Activated naive CD8-positive, alpha-beta T cell treated with anti-CD3 and anti-CD28 coated beads, Interleukin-2, amount 50 U/mL, for 24 hours (primary cell): ENCODE measurements at regions not wholly inside any gene's neighbourhood (a gene's known extent, or its start where the extent isn't known, plus 50 kb on each side); places are given as distances from the start of the nearest gene placed in this dataset.
"Not testable (repeated sequence)": the region's sequence is repeated elsewhere in the genome, so short reads cannot be mapped to it uniquely, and the experiment has no call there.

Experiments used
- ATAC-seq: fragments of 150-1000 bp; cut with Tn5 transposase; one replicate; pipeline ENCODE4 v1.10.0; 2021
- DNase-seq: peaks from one replicate; pipeline ENCODE4 v3.0.0; 2021
- H3K27ac Mint-ChIP-seq: one replicate; pipeline ENCODE4 v1.8.0; 2021; ENCODE audit warnings: mild to moderate bottlenecking, mixed read lengths
- H3K27me3 Mint-ChIP-seq: one replicate; pipeline ENCODE4 v1.8.0; 2021; ENCODE audit warnings: mixed read lengths
- H3K36me3 Mint-ChIP-seq: one replicate; pipeline ENCODE4 v1.8.0; 2021; ENCODE audit warnings: low read depth, mixed read lengths
- H3K4me1 Mint-ChIP-seq: one replicate; pipeline ENCODE4 v1.8.0; 2021; ENCODE audit warnings: mixed read lengths
- H3K4me3 Mint-ChIP-seq: one replicate; pipeline ENCODE4 v1.8.0; 2021; ENCODE audit warnings: mild to moderate bottlenecking, moderate library complexity, mixed read lengths
- H3K9me3 Mint-ChIP-seq: one replicate; pipeline ENCODE4 v1.8.0; 2021; ENCODE audit warnings: mixed read lengths

DNA sequence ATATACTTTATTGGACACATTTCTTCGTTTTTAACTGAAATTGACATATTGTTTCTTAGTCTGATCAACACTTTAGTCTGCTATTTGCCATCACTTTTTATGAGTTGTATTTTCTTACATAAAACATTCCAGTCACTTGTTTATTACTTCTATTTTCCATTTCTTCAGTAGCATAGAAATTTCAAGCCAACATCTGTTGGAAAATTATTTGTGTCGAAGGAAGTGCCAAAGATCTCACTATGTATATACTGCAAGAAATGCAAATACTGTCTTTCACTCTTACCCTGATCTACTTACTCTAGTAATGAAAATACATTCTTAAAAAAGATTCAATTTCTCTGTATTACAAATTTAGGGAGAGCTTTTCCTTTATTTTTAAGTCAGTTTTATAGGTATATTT, 105.9 kb downstream of the SLC17A6 start:
- Mint-ChIP-seq H3K27ac (no peak overlapping the region), H3K27me3 (no peaks in the 10 kb centered on the region), H3K4me3 (no peak overlapping the region), H3K9me3 (peaks cover 5% of the 10 kb centered on the region), H3K4me1 (no peaks in the 10 kb centered on the region), H3K36me3 (no peaks in the 10 kb centered on the region)
- ATAC-seq (no peak), DNase-seq (no peak)

DNA sequence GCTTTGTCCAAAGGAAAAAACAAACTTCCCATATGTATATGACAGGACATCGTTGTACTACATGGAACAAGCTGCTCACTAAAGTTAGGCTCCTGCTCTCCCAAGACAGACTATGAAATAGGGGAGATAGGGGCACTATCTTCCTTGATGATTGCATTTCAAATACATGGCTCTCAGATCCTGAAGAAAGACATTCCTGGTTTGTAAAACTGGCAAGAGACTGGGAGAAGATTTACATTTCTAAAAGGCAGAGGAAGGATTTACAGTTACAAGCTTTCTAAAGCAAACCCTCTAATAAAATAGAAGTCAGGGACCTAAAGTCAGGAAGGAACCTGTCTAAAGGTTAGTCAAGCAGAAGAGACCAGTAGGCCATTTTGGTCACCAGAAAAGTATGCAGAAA, 103.7 kb downstream of the SLC17A6 start:
- Mint-ChIP-seq H3K4me3 (no peak overlapping the region), H3K27ac (no peak overlapping the region), H3K36me3 (no peaks in the 10 kb centered on the region), H3K4me1 (no peaks in the 10 kb centered on the region), H3K27me3 (no peaks in the 10 kb centered on the region), H3K9me3 (peaks cover 5% of the 10 kb centered on the region)
- ATAC-seq: no peak
- DNase-seq: no peak

DNA sequence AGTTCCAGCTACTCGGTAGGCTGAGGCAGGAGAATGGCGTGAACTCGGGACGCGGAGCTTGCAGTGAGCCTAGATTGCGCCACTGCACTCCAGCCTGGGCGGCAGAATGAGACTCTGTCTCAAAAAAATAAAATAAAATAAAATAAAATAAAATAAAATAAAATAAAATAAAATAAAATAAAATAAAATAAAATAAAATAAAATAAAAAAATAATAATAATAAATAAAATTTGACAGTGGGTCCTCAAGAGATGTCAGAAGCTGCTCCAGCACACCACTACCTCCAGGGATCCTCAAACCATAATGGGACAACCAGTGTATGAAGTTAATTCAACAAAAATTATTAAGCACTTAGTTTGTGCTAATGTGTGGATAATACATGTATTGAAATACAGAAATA, 97.4 kb downstream of the SLC17A6 start:
- H3K4me3 Mint-ChIP-seq, ATAC-seq, H3K9me3 Mint-ChIP-seq, H3K27ac Mint-ChIP-seq, H3K36me3 Mint-ChIP-seq, DNase-seq: not testable (repeated sequence)
- Mint-ChIP-seq H3K4me1 (peaks cover 14% of the 10 kb centered on the region), H3K27me3 (peaks cover 27% of the 10 kb centered on the region)

GRCh38 chr11:22433517-22433916, 95.3 kb downstream of the SLC17A6 start:
- Mint-ChIP-seq H3K4me1 (peaks cover 14% of the 10 kb centered on the region), H3K36me3 (no peaks in the 10 kb centered on the region), H3K27me3 (peaks cover 35% of the 10 kb centered on the region), H3K27ac (no peak overlapping the region), H3K9me3 (no peaks in the 10 kb centered on the region), H3K4me3 (no peak overlapping the region)
- ATAC-seq (no peak), DNase-seq (no peak)

DNA sequence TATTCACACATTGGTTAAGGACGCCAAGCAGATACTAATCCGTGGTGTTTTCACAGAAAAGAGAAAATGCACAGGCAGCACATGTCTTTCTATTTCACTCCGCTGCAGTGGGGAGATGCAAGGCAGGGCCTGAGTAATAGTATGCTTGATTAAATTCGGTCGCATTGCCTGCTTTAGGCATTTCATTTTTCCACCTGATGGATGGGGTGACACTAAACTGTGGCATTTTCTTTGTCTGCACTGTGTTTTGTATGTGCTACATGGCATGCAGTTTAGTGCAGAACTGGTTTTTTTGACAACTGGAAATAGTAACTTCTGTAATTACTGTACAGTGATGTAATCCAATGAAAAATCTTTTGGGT, 94.9 kb downstream of the SLC17A6 start:
- Mint-ChIP-seq H3K4me3 (peak overlapping the region; percentile 45), H3K27me3 (peaks cover 35% of the 10 kb centered on the region), H3K9me3 (no peaks in the 10 kb centered on the region), H3K27ac (no peak overlapping the region), H3K4me1 (peaks cover 14% of the 10 kb centered on the region), H3K36me3 (no peaks in the 10 kb centered on the region)
- ATAC-seq (no peak), DNase-seq (no peak)

DNA sequence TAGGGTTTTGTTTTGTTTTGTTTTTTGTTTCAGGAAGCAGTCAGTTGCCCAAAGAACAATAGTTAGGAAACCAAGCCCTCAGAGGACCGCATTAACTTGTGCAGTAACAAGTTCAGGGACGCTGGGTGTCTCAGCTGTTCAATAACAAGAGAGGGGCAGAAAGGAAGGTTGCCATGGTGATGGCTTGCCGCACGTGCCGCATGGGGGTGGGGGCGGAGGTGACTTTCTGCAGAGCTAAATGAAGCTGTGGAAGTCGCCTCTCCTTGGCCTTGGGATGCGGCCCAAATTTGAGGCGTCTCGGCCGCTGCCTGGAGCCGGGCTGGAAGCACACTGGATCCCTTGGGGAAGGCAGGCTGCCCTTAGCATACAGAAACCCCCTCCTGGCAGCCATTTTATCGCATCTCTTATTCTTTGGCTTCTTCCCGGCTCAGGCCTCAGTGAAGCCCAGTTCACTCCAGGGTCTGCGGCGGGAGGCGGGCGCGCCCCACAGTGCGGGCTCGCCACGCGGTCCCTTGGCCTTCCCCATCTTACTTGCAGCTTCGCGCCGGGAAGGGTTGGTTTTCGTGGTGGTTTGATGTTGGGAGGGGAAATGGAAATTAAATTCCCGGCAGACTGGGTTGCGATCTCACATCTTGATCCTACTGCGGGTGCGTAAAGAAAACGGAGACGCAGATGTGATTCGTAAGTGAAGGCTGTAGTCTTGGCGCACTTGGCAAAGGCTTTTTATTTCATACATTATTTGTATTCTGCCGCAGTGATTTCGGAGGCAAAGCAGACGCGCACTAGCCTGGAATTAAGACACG, 94.3 kb downstream of the SLC17A6 start:
- peak overlapping the region; percentile 45 for H3K4me3 Mint-ChIP-seq
- H3K9me3 Mint-ChIP-seq: no peaks in the 10 kb centered on the region
- H3K36me3 Mint-ChIP-seq: no peaks in the 10 kb centered on the region
- ATAC-seq: peak; percentile 28
- H3K27me3 Mint-ChIP-seq: peaks cover 35% of the 10 kb centered on the region
- peak; percentile 2 for DNase-seq
- H3K27ac Mint-ChIP-seq: no peak overlapping the region
- peaks cover 14% of the 10 kb centered on the region for H3K4me1 Mint-ChIP-seq

- no peak for DNase-seq
- Mint-ChIP-seq H3K36me3 (no peaks in the 10 kb centered on the region), H3K27me3 (peaks cover 35% of the 10 kb centered on the region), H3K4me1 (peaks cover 14% of the 10 kb centered on the region), H3K27ac (no peak overlapping the region), H3K4me3 (no peak overlapping the region), H3K9me3 (no peaks in the 10 kb centered on the region)
- ATAC-seq: no peak
Observed at GRCh38 chr11:22431106-22431505, 92.9 kb downstream of the SLC17A6 start.

DNA sequence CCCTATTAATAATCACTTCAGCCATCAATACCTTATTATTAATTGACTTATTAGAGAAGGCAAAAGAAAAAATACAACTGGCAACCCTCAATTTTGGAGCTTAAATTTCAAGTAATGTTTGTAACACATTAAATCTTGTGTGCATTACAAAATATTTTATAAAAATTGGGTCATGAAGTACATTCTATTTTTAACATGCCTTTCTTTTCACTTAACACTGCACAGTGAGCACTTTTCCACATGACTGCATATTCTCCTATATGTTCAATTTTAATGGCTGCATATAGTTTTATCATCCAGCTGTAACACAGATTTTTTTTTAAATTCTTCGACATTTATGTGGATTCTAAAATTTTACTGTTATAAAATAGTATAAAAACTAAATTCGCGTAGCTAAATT, 92.5 kb downstream of the SLC17A6 start:
- ATAC-seq: no peak
- Mint-ChIP-seq H3K27me3 (peaks cover 35% of the 10 kb centered on the region), H3K36me3 (no peaks in the 10 kb centered on the region), H3K9me3 (no peaks in the 10 kb centered on the region), H3K4me3 (no peak overlapping the region), H3K4me1 (peaks cover 14% of the 10 kb centered on the region), H3K27ac (no peak overlapping the region)
- no peak for DNase-seq

GRCh38 chr11:22430141-22430541, 92.0 kb downstream of the SLC17A6 start:
- peaks cover 34% of the 10 kb centered on the region for H3K27me3 Mint-ChIP-seq
- DNase-seq: no peak
- H3K4me1 Mint-ChIP-seq: peaks cover 14% of the 10 kb centered on the region
- H3K4me3 Mint-ChIP-seq: no peak overlapping the region
- H3K27ac Mint-ChIP-seq: no peak overlapping the region
- no peaks in the 10 kb centered on the region for H3K9me3 Mint-ChIP-seq
- H3K36me3 Mint-ChIP-seq: no peaks in the 10 kb centered on the region
- no peak for ATAC-seq
